Smooth muscle cell (in vitro differentiated cells): ENCODE measurements at regions not wholly inside any gene's neighbourhood (a gene's known extent, or its start where the extent isn't known, plus 50 kb on each side); places are given as distances from the start of the nearest gene placed in this dataset.

Experiments
- DNase-seq: peaks from one replicate; lab custom pipeline; 2025; ENCODE audit not compliant: unreplicated experiment; lab: John Stamatoyannopoulos, UW
- H2AFZ ChIP-seq: fragments of 200-600 bp; sonication (generic); 2 replicates; pipeline ENCODE4 v1.6.0; 2016; ENCODE audit warnings: antibody characterized with exemption, low read depth, mild to moderate bottlenecking
- H3F3A ChIP-seq: fragments of 200-600 bp; sonication (generic); 2 replicates; pipeline ENCODE4 v1.6.0; 2017; ENCODE audit warnings: antibody characterized with exemption, low read depth
- H3K27ac ChIP-seq: fragments of 200-600 bp; sonication (generic); 2 replicates; pipeline ENCODE4 v1.5.1; 2016; ENCODE audit warnings: low read depth, mild to moderate bottlenecking
- H3K27me3 ChIP-seq: fragments of 200-600 bp; sonication (generic); 2 replicates; pipeline ENCODE4 v1.6.1; 2016; ENCODE audit warnings: low read depth, mild to moderate bottlenecking
- H3K36me3 ChIP-seq: fragments of 200-600 bp; sonication (generic); 2 replicates; pipeline ENCODE4 v1.5.1; 2016; ENCODE audit warnings: low read depth
- H3K4me1 ChIP-seq: fragments of 200-600 bp; sonication (generic); 2 replicates; pipeline ENCODE4 v1.5.1; 2016; ENCODE audit warnings: low read depth
- H3K4me2 ChIP-seq: fragments of 200-600 bp; sonication (generic); 2 replicates; pipeline ENCODE4 v1.6.0; 2016; ENCODE audit warnings: mild to moderate bottlenecking
- H3K4me3 ChIP-seq: fragments of 200-600 bp; sonication (generic); 2 replicates; pipeline ENCODE4 v1.5.1; 2016; ENCODE audit warnings: mild to moderate bottlenecking
- H3K79me2 ChIP-seq: fragments of 200-600 bp; sonication (generic); 2 replicates; pipeline ENCODE4 v1.6.0; 2016; ENCODE audit warnings: low read depth, mild to moderate bottlenecking
- H3K9ac ChIP-seq: fragments of 200-600 bp; sonication (generic); 2 replicates; pipeline ENCODE4 v1.6.0; 2016; ENCODE audit warnings: low read depth
- H3K9me3 ChIP-seq: fragments of 200-600 bp; sonication (generic); replicated peaks from 2 replicates; pipeline ENCODE4 v1.5.1; 2016; ENCODE audit warnings: low read depth
- H4K20me1 ChIP-seq: fragments of 200-600 bp; sonication (generic); 2 replicates; pipeline ENCODE4 v1.6.0; 2016; ENCODE audit warnings: low read depth
- CTCF ChIP-seq: fragments of 200-600 bp; sonication (generic); IDR thresholded peaks from 2 replicates; pipeline ENCODE4 v1.5.1; 2017; ENCODE audit warnings: borderline replicate concordance, mild to moderate bottlenecking, antibody characterized with exemption; ENCODE audit not compliant: insufficient read depth, poor library complexity, severe bottlenecking
- WGBS: methylation state at CpG from one replicate; pipeline ENCODE4 v1.1.7; 2016; ENCODE audit warnings: low lambda C conversion rate; 5-methylcytosine and 5-hydroxymethylcytosine counted together

GRCh38 chr3:72439321-72440183 is 408.7 kb downstream of the SHQ1 start:
- Histone ChIP-seq H3K9ac (no peak overlapping the region), H3K4me2 (peak overlapping the region; percentile 21), H3F3A (peaks cover 5% of the 10 kb centered on the region), H3K27ac (peak overlapping the region; percentile 12), H3K9me3 (no peaks in the 10 kb centered on the region), H3K36me3 (no peaks in the 10 kb centered on the region), H4K20me1 (peaks cover 100% of the 10 kb centered on the region), H3K79me2 (peaks cover 100% of the 10 kb centered on the region), H3K4me1 (peaks cover 34% of the 10 kb centered on the region), H3K4me3 (no peak overlapping the region), H3K27me3 (no peaks in the 10 kb centered on the region), H2AFZ (no peak overlapping the region)
- DNase-seq = no peak
- WGBS = 25% methylated on average over 5 of the region's 5 CpGs
- TF ChIP-seq CTCF = no peak

DNA sequence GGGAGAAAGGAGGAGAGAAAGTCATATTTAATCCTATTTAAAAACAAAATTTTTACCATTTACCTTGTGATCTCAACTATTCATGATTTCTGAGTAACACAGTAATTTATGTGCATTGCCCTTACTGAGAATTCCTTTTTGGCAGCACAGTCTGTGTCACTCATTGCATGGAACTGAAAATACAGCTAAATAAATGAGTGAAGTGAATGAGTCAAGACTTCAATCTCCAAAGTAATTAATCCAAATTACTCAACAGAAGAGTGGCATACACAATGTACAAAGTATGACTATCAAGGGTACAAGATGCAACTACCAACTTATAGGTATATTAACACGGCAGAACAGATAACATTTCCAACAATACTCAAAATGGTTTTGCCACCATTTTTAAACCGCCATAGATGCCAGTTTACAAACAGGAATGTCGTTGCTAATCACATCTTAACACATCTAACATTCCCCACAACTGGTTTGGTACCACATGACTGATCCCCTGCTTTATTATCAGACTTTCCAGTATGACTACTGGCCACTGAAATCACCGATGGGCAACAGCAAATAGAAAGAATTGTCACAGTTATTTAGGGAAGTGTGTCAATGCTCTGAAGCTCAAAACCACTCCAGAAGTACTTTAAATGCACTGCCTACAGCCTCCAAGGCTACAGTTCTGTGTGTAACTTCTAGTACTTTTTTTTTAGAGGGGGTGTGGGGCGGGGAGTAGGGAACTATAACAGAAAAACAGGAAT is 410.4 kb downstream of the SHQ1 start:
- DNase-seq = no peak
- Histone ChIP-seq H3K4me3 (no peak overlapping the region), H2AFZ (no peak overlapping the region), H3K27me3 (no peaks in the 10 kb centered on the region), H3K79me2 (peaks cover 100% of the 10 kb centered on the region), H4K20me1 (peaks cover 100% of the 10 kb centered on the region), H3K9me3 (no peaks in the 10 kb centered on the region), H3K4me2 (no peak overlapping the region), H3F3A (peaks cover 5% of the 10 kb centered on the region), H3K9ac (no peak overlapping the region), H3K27ac (peak overlapping the region; percentile 8), H3K4me1 (peaks cover 22% of the 10 kb centered on the region), H3K36me3 (no peaks in the 10 kb centered on the region)
- no peak for TF ChIP-seq CTCF
- 91% methylated on average over 5 of the region's 5 CpGs for WGBS

DNA sequence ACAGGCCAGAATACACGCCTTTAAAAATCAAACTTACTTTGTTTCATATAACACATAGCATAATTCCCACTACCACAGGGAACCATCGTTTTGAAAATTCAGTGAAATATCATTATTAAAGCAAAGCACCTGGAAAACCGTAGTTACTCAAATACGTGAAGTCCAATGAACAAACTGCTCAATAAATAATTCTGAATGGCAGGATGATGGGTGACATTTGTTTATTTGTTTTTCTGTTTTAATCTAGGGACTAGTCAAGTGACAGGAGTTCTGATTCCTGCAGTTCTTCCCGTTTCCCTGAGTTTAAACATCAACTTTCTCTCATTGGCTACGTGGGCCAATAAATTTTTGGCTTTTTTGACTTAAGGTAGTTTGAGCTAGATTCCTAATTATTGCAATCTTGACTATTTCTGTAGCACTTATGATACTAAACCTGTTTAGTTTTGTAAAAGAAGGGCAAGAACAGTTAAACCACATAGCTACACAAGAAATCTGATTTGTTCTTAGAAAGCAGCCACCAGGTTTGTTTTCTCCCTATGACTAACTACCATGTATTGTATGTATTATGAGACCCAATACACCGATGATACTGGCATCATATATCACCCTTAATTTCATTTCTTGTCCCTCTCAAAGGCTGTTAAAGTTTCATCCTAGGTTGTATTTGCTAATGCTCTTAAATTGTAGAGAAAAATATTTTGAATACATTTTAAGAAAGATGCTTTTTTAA is 411.2 kb downstream of the SHQ1 start:
- Histone ChIP-seq H3K4me2 (no peak overlapping the region), H3K4me3 (no peak overlapping the region), H3K27me3 (no peaks in the 10 kb centered on the region), H3K9ac (no peak overlapping the region), H3K4me1 (peaks cover 21% of the 10 kb centered on the region), H4K20me1 (peaks cover 100% of the 10 kb centered on the region), H3K9me3 (no peaks in the 10 kb centered on the region), H3K79me2 (peaks cover 100% of the 10 kb centered on the region), H2AFZ (no peak overlapping the region), H3K36me3 (no peaks in the 10 kb centered on the region), H3F3A (peaks cover 5% of the 10 kb centered on the region), H3K27ac (peak overlapping the region; percentile 8)
- WGBS = 77% methylated on average over 7 of the region's 7 CpGs
- no peak for DNase-seq
- no peak for TF ChIP-seq CTCF
